Ovary (tissue), 7 donors: ENCODE measurements at regions not wholly inside any gene's neighbourhood (a gene's known extent, or its start where the extent isn't known, plus 50 kb on each side); places are given as distances from the start of the nearest gene placed in this dataset.
"Not testable (repeated sequence)": the region's sequence is repeated elsewhere in the genome, so short reads cannot be mapped to it uniquely, and the experiment has no call there.

Experiments
- DNase-seq, 5 donors: peaks; one replicate each; pipeline ENCODE4 v3.0.0-alpha.2; 2019 to 2020
- H3K27ac ChIP-seq, 2 donors: fragments of 200-600 bp; one replicate each; pipeline versions ENCODE4 v1.5.1 to v1.8.0; 2019 to 2022
- H3K27me3 ChIP-seq: fragments of 200-600 bp; one replicate; pipeline ENCODE4 v1.8.0; 2022
- H3K36me3 ChIP-seq: fragments of 200-600 bp; sonication (generic); one replicate; pipeline ENCODE4 v1.5.1; 2019
- H3K4me1 ChIP-seq: one replicate; pipeline ENCODE4 v1.8.1; 2013; ENCODE audit warnings: mild to moderate bottlenecking, moderate library complexity; ENCODE audit not compliant: insufficient read depth
- H3K4me3 ChIP-seq: fragments of 200-600 bp; sonication (generic); one replicate; pipeline ENCODE4 v1.5.1; 2017
- H3K9me3 ChIP-seq, 2 donors: fragments of 200-600 bp in 1 of 2; sonication (generic) in 1 of 2; one replicate each; pipeline versions ENCODE4 v1.5.1 to v1.8.1; 2013 to 2019; ENCODE audit warnings: mild to moderate bottlenecking in 1 of 2, moderate library complexity in 1 of 2
- EP300 ChIP-seq: sonication (generic); formaldehyde crosslinking; IDR thresholded peaks from one replicate; pipeline ENCODE4 v1.6.1; 2017; ENCODE audit warnings: antibody characterized with exemption
- POLR2A ChIP-seq: fragments of 450-650 bp; IDR thresholded peaks from one replicate; pipeline ENCODE4 v1.6.1; 2017; ENCODE audit warnings: antibody characterized with exemption, mild to moderate bottlenecking, moderate library complexity
- WGBS, 3 donors: extraction: QIAGEN DNeasy Blood & Tissue Kit in 1 of 3; methylation state at CpG; one replicate each; pipeline versions ENCODE4 v1.1.5 to v1.1.7; 2013 to 2017; 5-methylcytosine and 5-hydroxymethylcytosine counted together
- intact Hi-C, 4 donors: fragments of 100-400 bp; cut with DNase I; formaldehyde crosslinking; loops; one replicate each; pipeline versions ENCODE4 v1.11.0 to v1.15.1; 2022 to 2023
- TF ChIP-seq, protein P1 (sequence below), 3 donors: fragments of 450-650 bp in 2 of 3; fragments of 200-600 bp in 1 of 3; IDR thresholded peaks; one replicate each; pipeline versions ENCODE4 v1.5.1 to v1.8.0; 2016 to 2022; ENCODE audit warnings: antibody characterized with exemption in 3 of 3, mild to moderate bottlenecking in 1 of 3
- donor health status: DM: no; HTN: no; CAD: no; lungs with moderate emphysema.
- donor health status: DM: no; HTN: no; CAD: no.
- donor health status: Bipolar disorder and iron deficiency.
- donor health status: DM: no; HTN: no; CAD: no.
- donor health status: DM: yes; HTN: yes; CAD: no.

DNA sequence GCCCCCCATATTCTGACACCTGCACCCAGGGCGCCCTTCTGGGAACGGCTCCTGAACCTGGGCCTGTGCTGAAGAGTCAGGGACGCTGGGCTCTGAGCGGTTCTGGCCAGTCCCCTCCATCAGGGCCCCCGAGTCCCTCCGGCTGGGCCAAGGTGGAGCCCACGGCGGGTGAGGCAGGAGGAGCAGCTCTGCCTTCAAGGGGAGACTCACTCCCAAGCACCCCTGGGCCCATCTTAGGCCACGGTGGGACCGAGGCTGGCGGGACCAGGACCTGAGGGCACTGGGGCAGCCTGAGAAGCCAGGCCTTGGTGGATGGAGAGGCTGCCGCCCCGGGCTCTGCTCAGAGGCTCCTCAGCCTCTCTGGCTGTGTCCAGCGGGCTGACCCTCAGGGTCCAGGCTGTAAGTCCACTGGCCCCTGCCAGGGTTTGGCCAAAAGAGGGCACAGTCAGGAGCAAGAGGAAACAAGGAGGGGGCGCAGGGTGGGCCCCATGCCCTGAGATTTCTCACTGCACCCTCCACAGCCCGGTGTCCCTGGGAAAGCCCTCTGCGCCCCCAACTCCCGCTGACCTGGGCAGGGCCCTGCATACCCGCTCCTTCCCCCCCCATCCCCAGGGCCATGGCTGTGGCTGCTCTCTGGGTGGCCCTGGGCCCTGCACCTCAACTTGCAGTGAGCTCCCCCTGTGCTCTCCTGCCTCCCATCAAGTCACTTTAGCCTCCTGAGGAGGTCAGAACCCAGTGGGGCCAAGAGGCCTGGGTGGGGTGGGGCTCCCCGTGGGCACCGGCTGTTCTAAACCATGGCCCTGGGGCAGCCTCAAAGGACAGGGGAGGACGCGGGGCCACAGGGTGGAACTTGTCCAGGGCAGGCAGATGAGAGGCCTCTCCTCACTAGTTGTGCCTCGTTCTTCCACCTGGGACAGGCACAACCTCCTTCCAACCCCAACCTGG lies 266.4 kb upstream of the SFSWAP start:
- Histone ChIP-seq H3K27me3 (no peaks in the 10 kb centered on the region), H3K36me3 (no peaks in the 10 kb centered on the region), H3K9me3 (no peaks in the 10 kb centered on the region), H3K4me3 (no peak overlapping the region), H3K4me1 (no peaks in the 10 kb centered on the region), H3K27ac (no peak overlapping the region)
- whole genome bisulfite sequencing, 3 donors: 87 to 89% (median 88%) methylated on average over 24 of the region's 24 CpGs
- no peak for DNase-seq
- TF ChIP-seq POLR2A (no peak), EP300 (no peak)
- TF ChIP-seq, protein P1, sequence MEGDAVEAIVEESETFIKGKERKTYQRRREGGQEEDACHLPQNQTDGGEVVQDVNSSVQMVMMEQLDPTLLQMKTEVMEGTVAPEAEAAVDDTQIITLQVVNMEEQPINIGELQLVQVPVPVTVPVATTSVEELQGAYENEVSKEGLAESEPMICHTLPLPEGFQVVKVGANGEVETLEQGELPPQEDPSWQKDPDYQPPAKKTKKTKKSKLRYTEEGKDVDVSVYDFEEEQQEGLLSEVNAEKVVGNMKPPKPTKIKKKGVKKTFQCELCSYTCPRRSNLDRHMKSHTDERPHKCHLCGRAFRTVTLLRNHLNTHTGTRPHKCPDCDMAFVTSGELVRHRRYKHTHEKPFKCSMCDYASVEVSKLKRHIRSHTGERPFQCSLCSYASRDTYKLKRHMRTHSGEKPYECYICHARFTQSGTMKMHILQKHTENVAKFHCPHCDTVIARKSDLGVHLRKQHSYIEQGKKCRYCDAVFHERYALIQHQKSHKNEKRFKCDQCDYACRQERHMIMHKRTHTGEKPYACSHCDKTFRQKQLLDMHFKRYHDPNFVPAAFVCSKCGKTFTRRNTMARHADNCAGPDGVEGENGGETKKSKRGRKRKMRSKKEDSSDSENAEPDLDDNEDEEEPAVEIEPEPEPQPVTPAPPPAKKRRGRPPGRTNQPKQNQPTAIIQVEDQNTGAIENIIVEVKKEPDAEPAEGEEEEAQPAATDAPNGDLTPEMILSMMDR (IDR thresholded peaks at IDR 0.05): no peak
- intact Hi-C loops: no loop called here

DNA sequence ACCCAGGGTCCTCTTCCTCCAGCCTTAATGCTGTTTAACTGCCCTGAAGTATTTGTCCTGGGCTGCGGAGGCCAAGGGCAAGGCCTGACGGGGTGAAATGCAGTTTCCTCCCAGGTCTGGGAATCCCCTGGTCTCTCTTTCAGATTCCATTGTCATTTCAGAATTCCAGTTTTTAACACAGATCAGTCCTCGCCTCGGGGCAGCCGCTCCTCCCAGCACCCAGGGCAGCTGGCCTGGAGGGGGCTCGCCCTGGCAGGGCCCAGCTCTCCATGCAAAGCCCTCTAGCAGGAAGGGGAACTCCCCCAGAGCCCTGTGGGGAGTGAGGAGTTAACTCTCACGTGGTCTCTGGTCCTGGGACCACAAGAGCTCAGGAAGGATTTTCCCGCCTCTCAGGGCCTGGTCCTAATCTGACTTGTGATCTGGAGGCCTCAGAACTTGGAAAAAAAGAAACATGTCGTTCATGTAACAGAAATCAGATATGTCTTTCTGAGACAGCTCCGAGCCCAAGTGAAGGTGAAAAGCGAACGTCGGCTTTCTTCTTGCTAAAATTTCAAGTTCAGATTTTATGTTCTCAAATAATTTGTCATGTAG lies 265.6 kb upstream of the SFSWAP start:
- Histone ChIP-seq H3K27ac (no peak overlapping the region), H3K27me3 (no peaks in the 10 kb centered on the region), H3K36me3 (no peaks in the 10 kb centered on the region), H3K4me1 (no peaks in the 10 kb centered on the region), H3K9me3 (no peaks in the 10 kb centered on the region), H3K4me3 (no peak overlapping the region)
- DNase-seq: no peak
- intact Hi-C loops: no loop called here
- TF ChIP-seq, protein P1 (IDR thresholded peaks at IDR 0.05): no peak
- TF ChIP-seq EP300: no peak
- TF ChIP-seq POLR2A: no peak
- 67 to 72% (median 72%) methylated on average over 12 to 13 of the region's 13 CpGs for WGBS, 3 donors

DNA sequence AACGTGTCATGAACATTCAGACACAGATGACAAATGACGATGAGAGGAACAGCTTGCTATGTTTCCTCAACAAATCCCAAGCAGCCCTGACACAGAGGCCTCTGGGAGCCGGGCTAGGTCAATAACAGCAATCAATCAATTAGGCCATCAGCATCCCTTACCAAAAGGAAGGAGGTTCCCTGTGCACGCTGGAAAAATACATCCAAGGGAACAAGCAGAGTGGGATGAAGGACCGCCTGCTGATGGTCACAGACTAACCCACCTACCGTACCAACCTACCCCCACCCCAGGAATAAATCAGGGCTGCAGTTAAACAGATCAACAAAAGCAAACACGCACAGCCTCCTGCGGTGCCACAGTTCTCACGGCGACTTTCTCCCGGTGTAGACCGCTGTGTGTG lies 265.1 kb upstream of the SFSWAP start:
- intact Hi-C loops: no loop called here
- TF ChIP-seq POLR2A: no peak
- TF ChIP-seq, protein P1 (IDR thresholded peaks at IDR 0.05): no peak
- no peak for TF ChIP-seq EP300
- Histone ChIP-seq H3K4me1 (no peaks in the 10 kb centered on the region), H3K27me3 (no peaks in the 10 kb centered on the region), H3K4me3 (no peak overlapping the region), H3K9me3 (no peaks in the 10 kb centered on the region), H3K36me3 (no peaks in the 10 kb centered on the region), H3K27ac (no peak overlapping the region)
- no peak for DNase-seq
- 62 to 64% (median 62%) methylated on average over 11 to 12 of the region's 12 CpGs for WGBS, 3 donors

DNA sequence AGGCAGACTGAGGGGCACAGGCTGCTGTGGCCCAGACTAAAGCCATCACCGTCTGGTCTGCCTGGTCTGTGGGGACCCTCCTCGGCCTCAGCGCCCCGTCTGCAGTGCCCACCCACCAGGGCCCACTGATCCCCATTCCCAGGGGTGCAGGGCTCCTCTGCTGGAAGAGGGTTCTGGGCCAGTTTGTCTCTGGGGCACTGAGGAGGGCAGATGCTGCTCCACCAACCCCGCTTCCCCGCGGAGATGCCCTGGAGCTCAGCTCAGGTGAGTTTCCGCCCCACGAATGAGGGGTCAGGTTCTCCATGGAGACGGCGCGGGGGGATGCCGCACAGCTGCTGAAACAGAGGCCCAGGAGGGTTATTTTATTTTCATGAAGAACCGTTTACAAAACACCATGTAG lies 263.3 kb upstream of the SFSWAP start:
- H3K36me3 ChIP-seq, DNase-seq, intact Hi-C loops, H3K27me3 ChIP-seq, H3K4me1 ChIP-seq, H3K9me3 ChIP-seq, H3K4me3 ChIP-seq, H3K27ac ChIP-seq: not testable (repeated sequence)
- WGBS, 3 donors: 83 to 92% (median 90%) methylated on average over 13 to 14 of the region's 14 CpGs

DNA sequence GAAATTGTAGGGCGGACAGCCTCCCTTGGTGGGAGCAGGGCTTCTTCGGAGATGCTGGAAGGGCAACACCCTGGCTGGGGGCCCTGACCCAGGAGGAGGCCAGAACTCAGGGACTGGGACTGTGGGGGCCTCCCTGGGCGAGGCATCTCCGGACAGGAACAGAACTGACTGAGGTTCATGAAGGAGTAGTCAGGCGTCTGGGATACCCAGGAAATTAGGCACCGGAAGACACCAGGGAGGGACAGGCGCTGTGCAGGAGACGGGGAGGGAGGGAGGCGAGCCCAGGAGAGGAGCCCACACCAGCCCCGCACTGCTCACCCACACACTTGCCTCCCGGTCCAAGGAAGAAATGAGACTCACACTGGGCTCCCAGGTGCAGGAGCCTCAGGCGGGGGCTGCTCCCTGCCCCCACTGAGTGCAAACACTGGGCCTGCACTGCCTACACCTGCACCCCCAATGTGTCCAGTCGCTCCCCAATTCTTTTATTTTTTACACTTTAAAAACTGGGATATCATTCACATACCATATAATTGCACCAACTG lies 262.6 kb upstream of the SFSWAP start:
- Histone ChIP-seq H3K27ac (no peak overlapping the region), H3K27me3 (no peaks in the 10 kb centered on the region), H3K4me1 (no peaks in the 10 kb centered on the region), H3K36me3 (no peaks in the 10 kb centered on the region), H3K4me3 (no peak overlapping the region), H3K9me3 (no peaks in the 10 kb centered on the region)
- WGBS, 3 donors: 81 to 86% (median 82%) methylated on average over 13 of the region's 13 CpGs
- DNase-seq: no peak
- TF ChIP-seq POLR2A (no peak), EP300 (no peak)
- TF ChIP-seq, protein P1 (IDR thresholded peaks at IDR 0.05): no peak
- intact Hi-C loops: no loop called here
